Ovary (tissue), 7 donors: ENCODE measurements at regions not wholly inside any gene's neighbourhood (a gene's known extent, or its start where the extent isn't known, plus 50 kb on each side); places are given as distances from the start of the nearest gene placed in this dataset.

Experiments used
- DNase-seq, 5 donors: peaks; one replicate each; pipeline ENCODE4 v3.0.0-alpha.2; 2019 to 2020
- H3K27ac ChIP-seq, 2 donors: fragments of 200-600 bp; one replicate each; pipeline versions ENCODE4 v1.5.1 to v1.8.0; 2019 to 2022
- H3K27me3 ChIP-seq: fragments of 200-600 bp; one replicate; pipeline ENCODE4 v1.8.0; 2022
- H3K36me3 ChIP-seq: fragments of 200-600 bp; sonication (generic); one replicate; pipeline ENCODE4 v1.5.1; 2019
- H3K4me1 ChIP-seq: one replicate; pipeline ENCODE4 v1.8.1; 2013; ENCODE audit warnings: mild to moderate bottlenecking, moderate library complexity; ENCODE audit not compliant: insufficient read depth
- H3K4me3 ChIP-seq: fragments of 200-600 bp; sonication (generic); one replicate; pipeline ENCODE4 v1.5.1; 2017
- H3K9me3 ChIP-seq, 2 donors: fragments of 200-600 bp in 1 of 2; sonication (generic) in 1 of 2; one replicate each; pipeline versions ENCODE4 v1.5.1 to v1.8.1; 2013 to 2019; ENCODE audit warnings: mild to moderate bottlenecking in 1 of 2, moderate library complexity in 1 of 2
- CTCF ChIP-seq, 3 donors: fragments of 450-650 bp in 2 of 3; fragments of 200-600 bp in 1 of 3; IDR thresholded peaks; one replicate each; pipeline versions ENCODE4 v1.5.1 to v1.8.0; 2016 to 2022; ENCODE audit warnings: antibody characterized with exemption in 3 of 3, mild to moderate bottlenecking in 1 of 3
- EP300 ChIP-seq: sonication (generic); formaldehyde crosslinking; IDR thresholded peaks from one replicate; pipeline ENCODE4 v1.6.1; 2017; ENCODE audit warnings: antibody characterized with exemption
- POLR2A ChIP-seq: fragments of 450-650 bp; IDR thresholded peaks from one replicate; pipeline ENCODE4 v1.6.1; 2017; ENCODE audit warnings: antibody characterized with exemption, mild to moderate bottlenecking, moderate library complexity
- WGBS, 3 donors: extraction: QIAGEN DNeasy Blood & Tissue Kit in 1 of 3; methylation state at CpG; one replicate each; pipeline versions ENCODE4 v1.1.5 to v1.1.7; 2013 to 2017; 5-methylcytosine and 5-hydroxymethylcytosine counted together
- intact Hi-C, 4 donors: fragments of 100-400 bp; cut with DNase I; formaldehyde crosslinking; loops; one replicate each; pipeline versions ENCODE4 v1.11.0 to v1.15.1; 2022 to 2023
- donor health status: DM: no; HTN: no; CAD: no; lungs with moderate emphysema.
- donor health status: DM: no; HTN: no; CAD: no.
- donor health status: Bipolar disorder and iron deficiency.
- donor health status: DM: no; HTN: no; CAD: no.
- donor health status: DM: yes; HTN: yes; CAD: no.

GRCh38 chr2:43055985-43056384 lies 170.4 kb downstream of the ZFP36L2 start:
- Histone ChIP-seq H3K9me3 (no peaks in the 10 kb centered on the region), H3K4me3 (no peak overlapping the region), H3K36me3 (no peaks in the 10 kb centered on the region), H3K4me1 (peaks cover 13% of the 10 kb centered on the region), H3K27me3 (no peaks in the 10 kb centered on the region), H3K27ac (no peak overlapping the region)
- DNase-seq, result peak in 2 of 5 donors; percentile 17 to 30
- WGBS, 3 donors, result 66 to 79% (median 78%) methylated on average over 3 of the region's 3 CpGs
- no peak for TF ChIP-seq EP300
- intact Hi-C loops, result no loop called here

GRCh38 chr2:43055086-43055912 lies 171.1 kb downstream of the ZFP36L2 start:
- whole genome bisulfite sequencing, 3 donors, result 87 to 93% (median 90%) methylated on average over 16 of the region's 16 CpGs
- H3K4me1 ChIP-seq, result peaks cover 19% of the 10 kb centered on the region
- no peaks in the 10 kb centered on the region for H3K36me3 ChIP-seq
- TF ChIP-seq CTCF (IDR thresholded peaks at IDR 0.05) (no peak), POLR2A (no peak), EP300 (no peak)
- no peaks in the 10 kb centered on the region for H3K27me3 ChIP-seq
- intact Hi-C loops, result no loop called here
- peak in 2 of 5 donors; percentile 18 to 28 for DNase-seq
- no peak overlapping the region for H3K27ac ChIP-seq
- no peaks in the 10 kb centered on the region for H3K9me3 ChIP-seq
- H3K4me3 ChIP-seq, result no peak overlapping the region

- Histone ChIP-seq H3K27me3 (no peaks in the 10 kb centered on the region), H3K36me3 (no peaks in the 10 kb centered on the region), H3K27ac (no peak overlapping the region), H3K4me3 (no peak overlapping the region), H3K4me1 (peaks cover 20% of the 10 kb centered on the region), H3K9me3 (no peaks in the 10 kb centered on the region)
- 50 to 70% (median 56%) methylated on average over 7 of the region's 7 CpGs for WGBS, 3 donors
- DNase-seq, result peak in 2 of 5 donors; percentile 28 to 33
- intact Hi-C loops, result no loop called here
- TF ChIP-seq CTCF (IDR thresholded peaks at IDR 0.05), result no peak
- TF ChIP-seq POLR2A, result no peak
- TF ChIP-seq EP300, result no peak
Observed at GRCh38 chr2:43054367-43054766, 172.0 kb downstream of the ZFP36L2 start.

- Histone ChIP-seq H3K27me3 (no peaks in the 10 kb centered on the region), H3K36me3 (no peaks in the 10 kb centered on the region), H3K4me3 (no peak overlapping the region), H3K9me3 (no peaks in the 10 kb centered on the region), H3K27ac (no peak overlapping the region), H3K4me1 (peaks cover 16% of the 10 kb centered on the region)
- 93 to 100% (median 99%) methylated on average over 1 of the region's 1 CpG for WGBS, 3 donors
- intact Hi-C loops, result no loop called here
- TF ChIP-seq POLR2A (no peak), EP300 (no peak), CTCF (IDR thresholded peaks at IDR 0.05) (no peak)
- no peak for DNase-seq
Observed at GRCh38 chr2:43052944-43053306, 173.5 kb downstream of the ZFP36L2 start.

- H3K27me3 ChIP-seq, result no peaks in the 10 kb centered on the region
- H3K27ac ChIP-seq, result no peak overlapping the region
- intact Hi-C loops, result no loop called here
- TF ChIP-seq EP300 (no peak), CTCF (IDR thresholded peaks at IDR 0.05) (no peak), POLR2A (no peak)
- H3K36me3 ChIP-seq, result no peaks in the 10 kb centered on the region
- no peak overlapping the region for H3K4me3 ChIP-seq
- WGBS, 3 donors, result 90 to 96% (median 96%) methylated on average over 3 of the region's 3 CpGs
- peak in 1 of 5 donors; percentile 14 for DNase-seq
- H3K9me3 ChIP-seq, result no peaks in the 10 kb centered on the region
- peaks cover 18% of the 10 kb centered on the region for H3K4me1 ChIP-seq
Observed at GRCh38 chr2:43052204-43052943, 174.0 kb downstream of the ZFP36L2 start.
